ENCODE measurements at regions not wholly inside any gene's neighbourhood (a gene's known extent, or its start where the extent isn't known, plus 50 kb on each side); places are given as distances from the start of the nearest gene placed in this dataset.

GRCh38 chr3:117091676-117092075 lies 382.1 kb downstream of the TUSC7 start:
- DNase-seq, result no peak

GRCh38 chr3:117096549-117096948 lies 387.0 kb downstream of the TUSC7 start:
- DNase-seq, result no peak

DNA sequence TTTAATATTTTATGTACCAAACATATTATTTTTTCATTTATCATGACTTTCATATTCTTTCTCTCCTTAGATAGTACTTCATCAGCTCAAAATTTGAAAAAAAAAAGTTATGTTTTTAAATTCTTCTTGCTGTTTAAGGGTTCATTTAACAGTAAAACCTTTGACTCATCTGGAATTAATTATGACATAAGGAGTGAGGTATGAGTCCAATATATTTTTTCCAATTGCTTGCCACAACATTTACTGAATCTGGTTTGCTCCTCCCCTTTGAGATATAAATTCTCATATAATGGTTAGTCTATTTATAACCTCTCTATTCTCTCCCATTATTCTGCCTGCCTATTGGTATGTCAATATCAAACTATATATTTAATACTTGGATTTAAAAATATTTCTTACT lies 387.8 kb downstream of the TUSC7 start:
- DNase-seq, result no peak

DNA sequence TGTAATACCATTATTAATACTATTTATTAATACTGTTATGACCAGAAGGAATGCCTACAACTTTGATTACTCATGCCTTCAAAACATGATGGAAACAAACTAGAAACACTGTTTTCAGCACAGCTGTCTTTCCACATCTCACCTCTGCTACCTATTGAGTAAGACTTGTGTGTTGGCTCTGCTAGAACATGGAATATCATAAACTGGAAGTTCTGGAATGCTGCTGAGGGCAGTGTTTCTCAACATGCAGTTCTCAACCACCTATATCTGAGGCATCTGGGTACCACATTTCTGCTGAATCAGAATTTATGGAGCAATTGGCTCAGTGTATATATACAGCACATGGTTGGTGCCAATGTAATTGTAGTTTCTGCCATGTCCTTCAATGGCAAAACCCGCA lies 392.1 kb downstream of the TUSC7 start:
- DNase-seq, result no peak

DNA sequence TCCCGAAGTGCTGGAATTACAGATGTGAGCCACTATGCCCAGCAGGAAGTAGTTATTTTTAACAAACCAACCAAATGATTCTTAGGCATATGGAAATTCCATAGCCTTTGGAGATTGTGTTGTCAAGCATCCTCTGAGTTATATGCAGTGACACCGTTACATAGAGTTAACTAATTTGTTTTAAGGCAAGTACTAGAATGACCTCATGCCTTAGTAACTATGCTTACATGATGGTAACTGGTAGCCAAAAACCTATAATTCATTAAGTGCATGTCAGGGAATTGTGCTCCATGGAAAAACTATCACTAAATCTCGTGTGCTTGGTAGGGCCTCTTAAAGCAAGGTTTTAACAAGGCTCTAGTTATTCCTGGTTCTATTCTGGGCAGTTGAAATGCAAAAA lies 392.8 kb downstream of the TUSC7 start:
- no peak for DNase-seq

- DNase-seq, result no peak
Measured at GRCh38 chr3:117103675-117104074, 394.1 kb downstream of the TUSC7 start.

DNA sequence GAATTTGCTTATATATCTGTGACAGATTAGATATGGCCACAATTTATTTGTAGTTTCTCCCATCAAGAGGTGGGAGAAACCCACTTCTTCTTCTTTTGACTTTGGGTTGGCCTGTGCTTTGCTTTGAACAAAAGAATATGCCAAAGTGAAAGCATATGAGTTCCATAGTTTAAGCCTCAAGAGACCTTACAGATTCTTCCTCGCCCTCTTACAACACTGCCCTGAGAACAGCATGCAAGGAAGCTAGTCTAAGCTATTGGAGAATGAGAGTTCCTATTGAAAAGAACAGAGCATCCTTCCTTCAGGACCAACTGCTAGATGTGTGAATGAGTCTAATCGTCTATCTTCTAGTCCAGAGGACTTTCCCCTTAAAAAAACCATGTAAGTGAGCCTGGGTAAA lies 394.8 kb downstream of the TUSC7 start:
- DNase-seq, result no peak

GRCh38 chr3:117104792-117105191 lies 395.2 kb downstream of the TUSC7 start:
- no peak for DNase-seq

- no peak for DNase-seq
Measured at GRCh38 chr3:117105686-117106085, 396.1 kb downstream of the TUSC7 start.

DNA sequence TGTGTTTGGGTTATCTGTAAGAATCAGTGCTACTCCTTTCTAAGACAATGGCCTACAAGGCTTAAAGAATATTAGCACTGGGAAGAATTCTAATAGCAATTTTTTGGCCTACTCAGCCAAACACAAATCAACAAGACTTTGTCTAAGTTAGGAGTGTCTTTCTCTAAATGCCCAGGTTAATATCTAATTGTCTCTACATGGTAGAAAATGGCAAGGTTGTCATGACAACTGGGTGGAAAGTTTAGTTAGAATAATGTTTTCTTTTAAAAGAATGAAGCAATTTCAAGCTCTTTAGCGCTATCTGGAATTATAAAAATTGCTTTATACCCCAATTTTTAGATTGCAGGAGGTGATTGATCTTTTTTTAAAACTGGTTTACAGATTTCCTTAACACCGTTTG lies 396.8 kb downstream of the TUSC7 start:
- no peak for DNase-seq

DNA sequence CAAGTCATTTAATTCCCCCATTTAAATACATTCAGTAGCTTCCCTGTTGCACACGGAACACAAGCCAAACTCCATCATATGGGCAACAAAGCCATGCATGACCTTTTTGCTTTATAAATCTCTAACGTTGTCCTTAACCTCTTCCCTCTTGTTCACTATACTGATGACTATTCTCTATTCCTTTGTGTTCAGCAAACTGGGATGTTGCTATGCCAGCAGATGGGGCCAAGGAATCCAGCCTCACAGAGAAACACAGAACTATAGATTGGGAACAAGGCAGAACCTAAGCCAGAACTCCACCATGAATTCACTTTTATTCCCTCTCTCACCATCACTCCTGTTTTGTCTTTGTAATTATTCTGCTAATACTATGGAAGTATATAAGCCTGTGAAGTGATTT lies 398.4 kb downstream of the TUSC7 start:
- DNase-seq, result no peak

DNA sequence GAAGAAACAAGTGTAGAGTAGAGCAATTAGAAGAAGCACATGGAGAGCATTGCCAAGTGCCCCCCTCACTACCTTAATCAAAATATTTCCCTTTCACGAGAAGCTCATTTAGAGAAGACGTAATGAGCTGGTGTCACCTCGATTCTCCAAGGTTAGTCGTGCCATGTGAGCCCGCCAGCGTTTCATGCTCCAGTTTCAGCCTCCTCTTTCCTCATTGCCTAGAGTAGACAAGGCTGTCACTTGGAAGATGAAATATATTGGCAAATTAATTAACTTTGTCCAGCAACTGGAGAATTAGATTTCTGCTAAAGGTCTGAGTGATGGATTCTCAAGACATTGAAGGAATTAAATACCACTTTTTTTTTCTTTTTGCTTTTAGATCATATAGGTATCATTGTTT lies 399.6 kb downstream of the TUSC7 start:
- DNase-seq, result no peak

- no peak for DNase-seq
Measured at GRCh38 chr3:117114517-117115265, 405.1 kb downstream of the TUSC7 start.

- no peak for DNase-seq
Measured at GRCh38 chr3:117117188-117117936, 407.8 kb downstream of the TUSC7 start.

- no peak for DNase-seq
Measured at GRCh38 chr3:117118604-117119003, 409.0 kb downstream of the TUSC7 start.

GRCh38 chr3:117120014-117120413 lies 410.4 kb downstream of the TUSC7 start:
- no peak for DNase-seq

GRCh38 chr3:117122609-117123008 lies 413.0 kb downstream of the TUSC7 start:
- no peak for DNase-seq

GRCh38 chr3:117126460-117126859 lies 416.9 kb downstream of the TUSC7 start:
- no peak for DNase-seq

DNA sequence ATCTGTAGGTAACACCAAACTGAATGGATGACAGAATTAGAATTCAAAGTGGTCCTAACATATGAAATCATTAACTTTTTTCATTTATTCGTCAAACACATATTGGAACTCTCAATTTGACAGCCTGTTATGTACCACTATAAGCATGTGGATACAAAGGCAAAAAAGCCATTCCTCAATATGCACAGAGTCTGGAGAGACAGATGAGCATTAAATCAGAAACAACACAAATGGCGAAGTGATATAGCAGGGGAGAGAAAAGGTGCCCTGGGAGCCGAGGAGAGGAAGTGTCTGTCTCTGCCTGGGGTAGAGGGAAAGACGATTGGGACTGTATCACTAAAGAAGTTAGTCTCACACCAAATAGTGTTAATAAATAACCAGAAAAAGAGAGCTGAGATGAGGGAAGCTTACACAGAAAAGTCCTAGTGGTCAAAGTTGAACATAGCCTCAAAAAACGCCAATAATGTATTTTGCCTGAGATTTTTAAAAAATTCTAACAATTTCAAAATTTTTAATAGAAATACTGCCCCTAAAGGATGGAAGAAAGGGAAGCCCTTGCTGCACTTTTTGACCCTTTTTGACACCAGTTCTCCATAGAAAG lies 417.5 kb downstream of the TUSC7 start:
- DNase-seq, result no peak

GRCh38 chr3:117128133-117128532 lies 418.6 kb downstream of the TUSC7 start:
- DNase-seq, result no peak

DNA sequence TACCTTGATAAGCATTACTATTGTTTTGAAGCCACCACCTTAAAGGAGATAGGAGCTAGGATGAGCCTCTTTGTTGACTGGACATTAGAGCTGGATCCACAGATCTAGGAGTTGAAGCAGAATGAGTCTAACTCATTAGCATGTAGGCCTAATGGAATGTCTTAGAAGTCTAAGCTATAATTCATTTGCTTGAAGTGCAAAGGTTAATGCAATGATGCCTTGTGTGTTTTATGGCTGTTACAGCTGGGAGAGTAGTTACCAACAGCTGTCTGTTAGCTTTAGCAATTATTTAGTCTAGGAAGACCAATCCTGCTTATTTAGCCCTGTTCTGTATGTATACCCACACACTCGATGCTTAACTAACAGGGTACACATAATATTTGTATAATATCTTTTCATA lies 419.3 kb downstream of the TUSC7 start:
- DNase-seq, result no peak

DNA sequence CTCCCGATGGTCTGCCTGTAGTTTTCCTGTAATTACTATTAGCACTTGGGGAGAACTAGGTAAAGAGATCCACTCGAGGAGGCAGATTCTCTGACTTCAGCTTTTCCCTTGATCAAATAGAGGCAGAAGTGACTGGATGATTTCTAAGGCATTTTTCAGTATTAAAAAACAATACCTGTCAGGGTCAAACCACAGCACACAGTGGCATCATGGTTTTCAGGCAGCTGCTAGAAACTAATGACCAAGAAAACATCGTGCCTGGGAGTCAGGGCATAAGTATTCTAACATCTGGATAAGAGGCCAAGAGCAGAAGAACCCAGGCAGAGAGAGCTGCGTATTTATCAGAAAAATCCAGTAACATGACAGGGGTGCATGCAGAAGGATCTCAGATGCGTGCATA lies 419.9 kb downstream of the TUSC7 start:
- DNase-seq, result no peak

GRCh38 chr3:117130222-117130621 lies 420.6 kb downstream of the TUSC7 start:
- no peak for DNase-seq

- no peak for DNase-seq
Measured at GRCh38 chr3:117131259-117131658, 421.7 kb downstream of the TUSC7 start.

Data from 8988T (cell line).